ENCODE measurements at regions not wholly inside any gene's neighbourhood (a gene's known extent, or its start where the extent isn't known, plus 50 kb on each side); places are given as distances from the start of the nearest gene placed in this dataset.

- Histone ChIP-seq H4K20me1 (replicated peaks; ENCODE audit: control insufficient read depth, extremely low read depth, insufficient read depth, low read length) (no peaks in the 10 kb centered on the region), H3K4me3 (replicated peaks in 1 of 3; ENCODE audit: insufficient read depth in 1 of 3, low read depth in 1 of 3, low read length in 3 of 3) (no peak overlapping the region), H3K9me3 (replicated peaks; ENCODE audit: control insufficient read depth, insufficient read depth, low read length) (no peaks in the 10 kb centered on the region), H2AFZ (ENCODE audit: low read depth, low read length) (no peak overlapping the region), H3K27ac (ENCODE audit: insufficient read depth, low read depth, low read length) (no peak overlapping the region), H3K4me2 (ENCODE audit: insufficient read depth, low read length) (no peak overlapping the region), H3K9ac (replicated peaks; ENCODE audit: extremely low read depth, insufficient read depth, low read length) (no peak overlapping the region), H3K27me3 (ENCODE audit: control insufficient read depth in 2 of 2, insufficient read depth in 2 of 2, low read length in 2 of 2) (peaks cover 24 to 32% of the 10 kb centered on the region in 2 experiments), H3K36me3 (ENCODE audit: control insufficient read depth in 2 of 2, extremely low read depth in 1 of 2, insufficient read depth in 2 of 2, low read length in 2 of 2) (no peaks in the 10 kb centered on the region), H3K4me1 (ENCODE audit: control insufficient read depth, extremely low read depth, insufficient read depth, low read length) (no peaks in the 10 kb centered on the region), H3K9me1 (replicated peaks; ENCODE audit: control insufficient read depth, extremely low read depth, insufficient read depth, low read length) (no peaks in the 10 kb centered on the region), H3K79me2 (ENCODE audit: control insufficient read depth, insufficient read depth, low read length) (no peaks in the 10 kb centered on the region)
- DNase-seq (ENCODE audit: low read depth, low spot score) = no peak
- no TSS peak for BruUV-seq (replicated peaks)
- intact Hi-C loops (cut with micrococcal nuclease) = no loop called here
- no peak for TF ChIP-seq MAX (IDR thresholded peaks at IDR 0.05; ENCODE audit: insufficient read depth, insufficient read length)
- no peak for TF ChIP-seq MYC (IDR thresholded peaks at IDR 0.05; ENCODE audit: low read depth, low read length)
- no peak for TF ChIP-seq POLR2A (IDR thresholded peaks at IDR 0.05; ENCODE audit: low read depth, low read length)
- TF ChIP-seq GATA2 (IDR thresholded peaks at IDR 0.05; ENCODE audit: insufficient read depth, insufficient read length, low read depth, low read length) = no peak
- no peak for TF ChIP-seq JUN (IDR thresholded peaks at IDR 0.05; ENCODE audit: borderline replicate concordance, insufficient read depth, insufficient read length, low read depth)
- no peak for TF ChIP-seq CTCF (IDR thresholded peaks at IDR 0.05; ENCODE audit: extremely low read depth in 1 of 2, insufficient read depth in 1 of 2, low read depth in 1 of 2, low read length in 2 of 2)
- no peak for TF ChIP-seq FOS (IDR thresholded peaks at IDR 0.05; ENCODE audit: borderline replicate concordance, insufficient read depth, low read length)
- TF ChIP-seq POLR2AphosphoS5 (IDR thresholded peaks at IDR 0.05; ENCODE audit: insufficient read depth, low read depth, low read length) = no peak
- TF ChIP-seq EZH2 (IDR thresholded peaks at IDR 0.05; ENCODE audit: borderline replicate concordance, low read depth, low read length, severe bottlenecking) = no peak
- no peak for FAIRE-seq
- ChIA-PET CTCF (no interaction called here), POLR2A (no interaction called here)
- dilution Hi-C loops (cut with MboI; ENCODE audit: extremely low pct_ligation_motif_present, low sequenced_read_pairs) = no loop called here
Measured at GRCh38 chr16:86357303-86357702, 153.0 kb upstream of the FOXF1 start.

Measured in endothelial cell of umbilical vein (primary cell).